Omental fat pad (tissue), 3 donors: ENCODE measurements at regions not wholly inside any gene's neighbourhood (a gene's known extent, or its start where the extent isn't known, plus 50 kb on each side); places are given as distances from the start of the nearest gene placed in this dataset.
"Not testable (repeated sequence)": the region's sequence is repeated elsewhere in the genome, so short reads cannot be mapped to it uniquely, and the experiment has no call there.

Experiments used
- ATAC-seq: fragments of 150-250 bp; one replicate; pipeline ENCODE4 v1.9.1; 2016; ENCODE audit warnings: mild to moderate bottlenecking, moderate library complexity; ENCODE audit not compliant: low FRiP score
- DNase-seq: peaks from one replicate; pipeline ENCODE4 v3.0.0-alpha.2; 2019; ENCODE audit warnings: low spot score
- TF ChIP-seq, protein P1 (sequence below), 3 donors: fragments of 450-650 bp; IDR thresholded peaks; one replicate each; pipeline ENCODE4 v1.5.1; 2016 to 2017; ENCODE audit warnings: antibody characterized with exemption in 3 of 3, mild to moderate bottlenecking in 3 of 3, moderate library complexity in 2 of 3

- DNase-seq, ATAC-seq: not testable (repeated sequence)
Measured at GRCh38 chr5:109283086-109283485, 126.7 kb downstream of the PJA2 start.

- DNase-seq: no peak
- no peak for ATAC-seq
- TF ChIP-seq, protein P1, sequence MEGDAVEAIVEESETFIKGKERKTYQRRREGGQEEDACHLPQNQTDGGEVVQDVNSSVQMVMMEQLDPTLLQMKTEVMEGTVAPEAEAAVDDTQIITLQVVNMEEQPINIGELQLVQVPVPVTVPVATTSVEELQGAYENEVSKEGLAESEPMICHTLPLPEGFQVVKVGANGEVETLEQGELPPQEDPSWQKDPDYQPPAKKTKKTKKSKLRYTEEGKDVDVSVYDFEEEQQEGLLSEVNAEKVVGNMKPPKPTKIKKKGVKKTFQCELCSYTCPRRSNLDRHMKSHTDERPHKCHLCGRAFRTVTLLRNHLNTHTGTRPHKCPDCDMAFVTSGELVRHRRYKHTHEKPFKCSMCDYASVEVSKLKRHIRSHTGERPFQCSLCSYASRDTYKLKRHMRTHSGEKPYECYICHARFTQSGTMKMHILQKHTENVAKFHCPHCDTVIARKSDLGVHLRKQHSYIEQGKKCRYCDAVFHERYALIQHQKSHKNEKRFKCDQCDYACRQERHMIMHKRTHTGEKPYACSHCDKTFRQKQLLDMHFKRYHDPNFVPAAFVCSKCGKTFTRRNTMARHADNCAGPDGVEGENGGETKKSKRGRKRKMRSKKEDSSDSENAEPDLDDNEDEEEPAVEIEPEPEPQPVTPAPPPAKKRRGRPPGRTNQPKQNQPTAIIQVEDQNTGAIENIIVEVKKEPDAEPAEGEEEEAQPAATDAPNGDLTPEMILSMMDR (IDR thresholded peaks at IDR 0.05): no peak
Measured at GRCh38 chr5:109281136-109281690, 128.6 kb downstream of the PJA2 start.

GRCh38 chr5:109278141-109278540 is 131.6 kb downstream of the PJA2 start:
- DNase-seq (no peak), ATAC-seq (no peak)
- TF ChIP-seq, protein P1 (IDR thresholded peaks at IDR 0.05): no peak

- no peak for ATAC-seq
- TF ChIP-seq, protein P1 (IDR thresholded peaks at IDR 0.05): no peak
- no peak for DNase-seq
Measured at GRCh38 chr5:109275919-109276318, 133.9 kb downstream of the PJA2 start.

DNA sequence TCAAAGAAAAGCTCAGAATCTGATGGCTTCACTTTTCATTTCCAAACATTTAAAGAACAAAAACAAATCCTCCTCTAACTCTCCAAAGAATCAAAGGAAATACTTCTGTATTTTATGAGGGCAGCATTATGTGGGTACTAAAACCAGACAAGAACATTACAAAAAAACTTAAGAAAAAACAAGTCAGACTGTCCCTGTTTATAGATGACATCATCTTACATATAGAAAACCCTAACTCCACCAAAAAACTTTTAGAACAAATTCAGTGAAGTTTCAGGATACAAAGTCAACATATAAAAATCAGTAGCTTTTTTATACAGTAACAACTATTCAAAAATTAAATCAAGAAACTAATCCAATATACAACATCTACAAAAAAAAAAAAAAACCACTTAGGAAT is 136.2 kb downstream of the PJA2 start:
- DNase-seq (no peak), ATAC-seq (no peak)
- TF ChIP-seq, protein P1 (IDR thresholded peaks at IDR 0.05): no peak

- ATAC-seq: peak; percentile 10
- TF ChIP-seq, protein P1 (IDR thresholded peaks at IDR 0.05): no peak
- DNase-seq: no peak
Measured at GRCh38 chr5:109267283-109267682, 142.5 kb downstream of the PJA2 start.

GRCh38 chr5:109258755-109259154 is 151.0 kb downstream of the PJA2 start:
- ATAC-seq (no peak), DNase-seq (no peak)

More at GRCh38 chr5:109258755-109259154, 151.0 kb downstream of the PJA2 start:
- TF ChIP-seq, protein P1 (IDR thresholded peaks at IDR 0.05): no peak
